Stimulated activated CD4-positive, alpha-beta T cell treated with anti-CD3 and anti-CD28 coated beads, Interleukin-1b, Interleukin-23, amount 100 ng/mL, for 4 hours (primary cell): ENCODE measurements at regions not wholly inside any gene's neighbourhood (a gene's known extent, or its start where the extent isn't known, plus 50 kb on each side); places are given as distances from the start of the nearest gene placed in this dataset.
"Not testable (repeated sequence)": the region's sequence is repeated elsewhere in the genome, so short reads cannot be mapped to it uniquely, and the experiment has no call there.

Experiments used
- DNase-seq, 2 donors: peaks; one replicate each; pipeline ENCODE4 v3.0.0-alpha.2; 2020; ENCODE audit warnings: low read depth in 2 of 2

DNA sequence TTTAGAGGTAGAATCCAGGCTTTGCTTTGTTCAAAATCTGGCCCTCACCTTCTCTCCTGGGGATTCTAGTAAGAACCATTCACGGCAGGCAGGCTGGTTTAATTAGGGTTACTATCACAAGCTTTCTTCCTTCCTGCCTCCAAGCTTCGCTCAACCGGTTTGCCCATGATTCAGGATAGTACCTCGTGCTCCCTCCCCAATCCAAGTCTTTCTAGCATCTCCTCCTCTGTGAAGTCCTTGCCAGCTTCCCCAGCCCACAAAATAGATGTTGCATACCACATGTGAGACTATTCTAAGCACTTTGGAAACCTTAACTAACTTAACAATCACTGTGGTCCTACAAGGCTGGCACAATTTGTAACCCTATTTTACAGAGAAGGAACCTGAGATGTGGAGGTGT is 135.1 kb downstream of the SOCS6 start:
- no peak for DNase-seq

DNA sequence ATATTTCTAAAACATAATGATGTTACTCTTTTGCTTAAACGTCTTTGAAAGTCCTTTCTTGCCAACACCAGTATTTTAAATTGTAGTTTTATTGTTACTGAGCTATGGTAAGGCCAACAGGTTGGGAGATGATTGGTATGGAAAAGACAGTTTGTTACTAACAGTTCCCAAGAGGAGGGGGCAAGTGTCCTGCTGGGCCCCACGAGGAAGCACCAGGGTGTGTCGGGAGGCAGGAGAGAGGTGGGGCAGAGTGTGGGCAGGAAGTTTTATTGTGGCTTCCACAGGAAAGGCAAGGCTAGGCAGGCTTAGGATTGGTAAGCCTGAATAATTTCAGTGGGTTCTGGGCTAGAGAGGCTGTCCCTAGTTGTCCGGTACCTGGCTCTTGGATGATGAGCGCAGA is 134.3 kb downstream of the SOCS6 start:
- no peak for DNase-seq

DNA sequence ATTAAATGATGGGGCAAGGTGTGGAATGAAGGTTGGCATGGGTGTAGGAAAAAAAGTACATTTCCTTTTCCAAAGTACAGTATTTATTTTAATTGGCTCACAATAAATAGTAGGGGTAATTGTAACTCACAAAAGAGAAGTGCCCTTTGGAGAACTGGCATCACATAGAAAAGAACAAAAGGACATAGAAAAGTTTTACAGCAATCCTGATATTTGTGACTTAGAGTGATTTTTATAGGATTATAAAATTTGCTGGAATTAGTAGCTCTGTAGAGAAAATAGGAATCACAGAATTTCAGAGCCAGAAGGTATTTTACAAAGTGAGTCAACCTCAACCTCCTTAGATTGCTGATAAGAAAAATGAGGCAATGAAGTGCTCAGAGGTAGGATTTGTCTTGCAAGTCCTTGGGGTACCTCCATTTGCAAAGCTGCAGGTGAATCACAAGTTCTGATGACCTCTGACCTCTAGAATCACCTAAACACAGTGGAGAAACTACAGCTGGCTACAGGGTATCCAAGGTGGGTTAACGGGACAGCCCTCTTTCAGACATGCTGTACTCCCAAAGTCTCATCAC is 133.6 kb downstream of the SOCS6 start:
- DNase-seq = no peak

DNA sequence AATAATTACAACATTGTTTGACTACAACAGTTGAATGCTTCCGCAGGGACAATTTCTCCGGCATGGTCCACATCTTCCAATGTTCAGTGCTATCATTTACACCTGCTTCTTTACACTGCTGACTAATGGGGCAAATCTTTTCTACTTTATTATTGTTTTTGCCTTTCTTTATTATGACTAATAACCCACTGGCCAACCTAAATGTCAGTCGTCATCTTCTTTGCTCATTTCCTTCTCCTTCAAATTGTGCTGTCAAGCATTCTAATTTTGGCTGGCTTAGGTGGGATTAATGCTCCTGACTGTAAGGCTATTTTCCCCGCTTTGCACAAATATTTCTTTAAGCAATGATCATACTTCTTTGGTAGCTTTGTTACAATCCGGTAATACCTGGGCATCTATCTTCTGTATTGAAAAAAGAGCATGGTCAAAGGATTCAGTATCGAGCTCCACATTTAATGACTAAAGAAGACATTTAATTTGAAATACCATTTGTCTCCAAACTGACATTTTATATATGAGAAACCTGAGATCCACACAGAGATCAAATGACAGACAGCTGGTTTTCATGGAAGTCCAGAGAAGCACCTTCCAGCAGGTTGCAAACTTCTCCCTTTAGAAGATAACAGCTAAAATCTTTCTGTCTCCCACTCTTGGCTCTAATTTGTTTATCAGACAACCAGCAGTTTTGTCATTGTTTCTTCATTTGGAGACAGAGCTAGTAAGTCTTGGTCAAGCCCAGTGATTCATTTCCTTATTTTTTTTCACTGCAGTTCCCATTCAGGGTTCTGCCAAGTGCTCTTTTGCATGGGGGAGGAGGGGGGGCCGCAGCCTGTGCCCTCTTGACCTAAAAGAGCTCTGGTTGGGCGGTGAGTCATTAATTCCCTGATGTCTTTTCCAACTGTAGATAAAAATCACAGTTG is 132.9 kb downstream of the SOCS6 start:
- DNase-seq = no peak

DNA sequence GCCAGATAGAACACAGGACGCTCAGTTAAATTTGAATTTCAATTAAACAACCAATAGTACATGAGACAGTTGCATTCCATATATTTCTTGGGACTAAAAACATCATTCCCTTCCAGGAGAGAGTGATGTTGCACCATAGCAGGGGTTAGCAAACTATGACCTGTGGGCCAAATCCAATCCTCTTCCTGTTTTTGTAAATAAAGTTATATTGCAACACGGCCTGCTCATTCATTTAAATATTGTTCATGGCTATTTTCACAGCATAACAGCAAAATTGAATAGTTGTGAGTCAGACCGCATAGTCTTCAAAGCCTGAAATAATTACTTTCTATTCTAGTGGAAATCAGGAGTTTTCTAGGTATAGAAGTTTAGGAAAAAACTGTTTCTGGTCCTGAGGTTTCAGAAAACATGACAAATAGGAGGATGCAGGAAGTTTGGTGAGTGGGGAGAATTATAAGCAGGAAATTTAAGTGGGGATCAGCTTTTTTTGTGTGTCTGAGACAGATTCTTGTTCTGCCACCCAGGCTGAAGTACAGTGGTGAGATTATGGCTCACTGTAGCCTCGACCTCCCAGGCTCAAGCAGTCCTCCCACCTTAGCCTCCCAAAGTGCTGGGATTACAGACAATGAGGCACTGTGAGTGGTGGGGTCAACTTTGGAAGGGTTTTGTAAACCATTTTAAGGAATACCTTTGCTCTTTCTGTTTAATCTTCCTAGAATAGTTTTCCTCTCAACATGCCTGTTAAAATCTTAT is 131.5 kb downstream of the SOCS6 start:
- no peak for DNase-seq

DNA sequence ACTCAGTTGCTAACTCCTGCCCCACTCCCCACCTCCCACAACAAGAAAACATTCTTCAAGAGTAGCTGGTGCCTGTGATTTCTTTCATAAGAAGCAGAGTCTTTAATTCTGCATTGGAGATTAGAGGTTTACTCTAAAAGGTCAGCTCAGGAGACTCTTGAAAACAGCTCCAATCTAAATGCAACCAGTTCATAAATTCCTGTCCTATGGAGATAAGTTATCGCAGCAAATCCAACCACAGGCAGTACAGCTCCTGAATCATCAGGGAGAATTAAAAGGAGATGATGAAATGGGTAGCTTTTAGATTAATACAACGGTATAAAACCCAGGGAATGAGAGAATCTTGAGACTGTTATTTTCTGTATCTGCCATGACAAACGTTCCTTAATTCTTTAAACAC is 130.7 kb downstream of the SOCS6 start:
- no peak for DNase-seq

DNA sequence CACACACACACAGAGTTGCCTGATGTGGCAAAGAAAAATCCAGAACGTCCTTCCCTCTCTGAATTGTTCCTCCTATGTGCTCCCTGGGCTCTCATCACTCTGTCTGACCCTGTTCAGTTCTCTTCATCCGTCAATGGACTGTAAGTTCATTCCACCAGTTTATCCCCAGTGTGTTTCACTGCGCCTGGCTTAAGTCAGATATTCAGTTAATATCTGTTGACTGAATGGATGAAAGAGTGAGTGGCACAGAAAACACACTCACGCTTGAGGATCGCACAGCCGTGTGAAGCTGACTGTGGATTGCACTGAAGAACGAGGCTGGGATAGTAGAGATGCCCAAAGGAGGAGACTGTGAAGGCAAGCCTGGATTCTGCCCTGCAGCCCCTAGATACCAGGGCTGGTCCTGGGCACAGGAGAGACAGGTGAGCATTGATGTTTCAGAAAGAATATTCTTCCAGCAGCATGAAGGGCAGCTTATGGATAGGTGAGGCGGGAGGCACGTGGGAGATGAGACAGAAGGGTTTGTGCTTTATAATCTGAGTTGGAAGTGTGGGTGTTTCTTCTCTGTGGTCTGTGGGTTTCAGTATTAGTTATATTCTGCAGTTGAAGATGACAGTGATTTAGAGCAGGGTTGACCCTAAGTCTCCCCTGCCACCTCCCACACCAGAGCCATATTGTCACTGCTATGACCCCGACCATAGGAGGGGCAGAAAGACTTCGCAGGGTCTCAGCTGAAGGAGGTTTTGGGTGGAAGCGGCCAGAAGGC is 129.9 kb downstream of the SOCS6 start:
- DNase-seq = no peak

DNA sequence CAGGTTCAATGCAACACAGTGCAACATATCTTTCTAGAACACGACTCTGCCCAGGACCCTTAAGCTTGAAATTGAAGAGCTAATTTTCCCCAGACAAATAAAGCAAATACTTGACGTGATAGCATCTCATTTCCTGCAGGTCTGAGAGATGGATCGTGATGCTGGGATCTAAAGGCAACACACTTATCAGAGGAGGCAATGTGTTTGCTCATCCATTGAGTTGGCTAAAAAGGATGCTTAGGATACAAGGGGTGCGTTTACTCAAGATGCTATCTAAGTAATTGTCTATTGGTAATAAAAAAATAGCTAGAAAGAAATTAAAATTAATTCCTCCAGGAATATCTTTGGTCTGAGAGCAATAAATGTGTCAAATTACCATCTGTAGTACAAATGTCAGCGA is 129.0 kb downstream of the SOCS6 start:
- no peak for DNase-seq

DNA sequence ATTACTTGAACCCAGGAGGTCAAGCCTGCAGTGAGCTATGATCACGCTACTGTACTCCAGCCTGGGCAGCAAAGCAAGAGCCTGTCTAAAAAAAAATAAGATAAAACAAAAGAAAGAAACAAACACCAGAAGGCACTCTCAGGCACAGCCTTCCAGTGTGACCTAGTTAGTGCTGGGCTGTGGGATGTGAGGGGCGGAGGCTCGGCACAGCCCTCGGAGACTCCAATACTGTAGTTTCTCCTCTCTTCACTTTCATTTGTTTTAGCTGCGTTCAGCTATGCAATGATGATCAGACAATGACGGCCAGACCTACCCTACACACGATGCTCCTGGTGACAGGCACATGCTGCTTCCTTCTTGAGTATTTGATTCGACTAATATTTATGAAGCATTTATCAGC is 127.7 kb downstream of the SOCS6 start:
- no peak for DNase-seq

DNA sequence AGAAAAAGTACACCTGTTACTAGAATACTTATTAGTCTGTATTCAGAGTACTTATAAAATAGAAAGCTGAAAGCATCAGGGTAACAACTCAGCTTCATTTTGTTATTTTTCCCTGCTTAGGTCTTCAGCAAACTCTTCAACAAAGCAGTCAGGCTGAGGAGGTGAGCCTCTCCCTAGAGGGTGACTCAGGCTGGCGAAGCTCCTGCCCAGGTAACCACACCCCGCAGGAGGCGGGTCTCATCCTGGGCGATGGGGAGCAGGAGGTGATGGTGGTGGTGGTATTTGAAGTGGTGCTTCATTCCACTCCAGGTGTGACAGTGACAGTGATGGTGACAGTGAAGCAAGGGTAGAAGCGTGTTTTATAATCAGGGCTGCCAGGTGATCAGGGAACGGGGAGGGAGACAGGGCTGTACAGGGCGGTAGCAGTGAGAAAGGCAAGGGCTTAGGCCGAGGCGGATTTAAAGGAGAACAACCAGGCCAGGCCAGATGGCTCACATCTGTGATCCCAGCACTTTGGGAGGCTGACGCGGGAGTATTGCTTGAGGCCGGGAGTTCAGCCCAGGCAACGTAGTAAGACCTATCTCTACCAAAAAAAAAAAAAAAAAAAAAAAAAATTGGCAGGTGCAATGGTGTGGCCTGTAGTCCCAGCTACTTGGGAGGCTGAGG is 127.1 kb downstream of the SOCS6 start:
- DNase-seq = no peak

DNA sequence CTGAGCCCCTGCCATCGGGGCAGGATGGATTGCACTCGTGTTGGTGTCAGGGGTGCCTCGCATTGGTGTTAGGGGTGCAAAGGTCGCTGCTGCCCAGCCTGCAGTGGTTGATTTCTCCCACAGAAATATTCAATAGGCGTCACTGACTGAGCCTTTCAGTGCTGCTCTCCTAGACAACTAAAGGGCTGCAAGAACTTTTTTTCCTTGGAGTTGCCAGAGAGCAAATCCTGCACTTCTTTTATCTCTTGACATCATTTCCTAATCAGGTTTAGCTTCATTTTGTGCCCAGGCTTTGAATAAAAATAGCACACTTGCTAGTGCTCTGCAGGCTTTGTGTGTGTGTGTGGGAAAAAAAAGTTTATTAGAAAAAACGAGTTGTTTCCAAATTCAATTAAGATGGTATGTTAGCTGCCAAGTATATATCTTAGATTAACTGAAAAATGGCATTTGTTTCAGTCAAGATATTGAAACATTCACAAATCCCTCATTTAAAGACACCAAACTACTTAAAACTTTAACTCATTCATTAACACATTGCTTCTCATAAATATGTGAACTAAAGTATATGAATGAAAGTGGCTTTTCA is 125.6 kb downstream of the SOCS6 start:
- DNase-seq = no peak

DNA sequence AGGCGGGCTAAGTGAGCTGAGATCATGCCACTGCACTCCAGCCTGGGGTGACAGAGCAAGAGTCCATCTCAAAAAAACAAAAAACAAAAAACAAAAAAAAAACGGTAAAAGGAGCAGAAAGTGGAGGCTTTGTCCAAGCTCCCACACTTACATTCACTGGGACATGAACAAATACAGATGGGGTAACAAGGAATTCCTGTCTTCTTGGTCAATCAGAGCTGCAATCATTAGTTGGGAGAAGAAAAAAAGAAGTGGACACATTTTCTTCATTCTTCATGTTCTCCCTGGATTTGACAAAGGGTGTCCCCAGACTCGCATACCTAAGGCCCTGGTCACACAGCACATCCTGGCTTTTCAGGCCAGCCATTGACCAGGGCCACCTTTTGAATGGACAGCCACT is 124.6 kb downstream of the SOCS6 start:
- DNase-seq = no peak

DNA sequence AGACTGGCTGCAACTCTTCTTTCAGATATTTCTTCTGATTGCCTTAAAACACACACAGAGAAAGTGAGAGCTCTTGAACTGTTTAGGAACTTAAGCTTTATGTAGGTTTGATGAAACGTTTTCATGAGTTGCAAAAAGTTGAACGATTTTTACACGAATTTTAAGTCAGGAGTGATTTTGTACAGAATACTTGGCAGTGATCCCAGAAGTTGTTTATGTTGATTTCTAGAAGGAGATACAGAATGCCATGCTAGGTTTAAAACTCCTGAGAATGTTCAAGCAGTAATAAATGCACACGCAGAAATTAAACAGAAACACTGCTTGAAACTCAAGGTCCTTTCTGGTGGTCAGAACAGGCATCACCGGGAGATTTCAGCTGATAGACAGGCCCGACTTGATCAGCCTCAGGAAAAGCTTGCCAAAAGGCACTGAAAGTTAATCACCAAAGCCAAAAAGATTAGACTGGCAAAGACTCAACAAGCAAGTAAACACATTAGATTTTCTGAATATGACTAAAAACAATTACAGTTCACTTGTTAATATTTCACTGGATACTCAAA is 123.1 kb downstream of the SOCS6 start:
- DNase-seq = no peak

DNA sequence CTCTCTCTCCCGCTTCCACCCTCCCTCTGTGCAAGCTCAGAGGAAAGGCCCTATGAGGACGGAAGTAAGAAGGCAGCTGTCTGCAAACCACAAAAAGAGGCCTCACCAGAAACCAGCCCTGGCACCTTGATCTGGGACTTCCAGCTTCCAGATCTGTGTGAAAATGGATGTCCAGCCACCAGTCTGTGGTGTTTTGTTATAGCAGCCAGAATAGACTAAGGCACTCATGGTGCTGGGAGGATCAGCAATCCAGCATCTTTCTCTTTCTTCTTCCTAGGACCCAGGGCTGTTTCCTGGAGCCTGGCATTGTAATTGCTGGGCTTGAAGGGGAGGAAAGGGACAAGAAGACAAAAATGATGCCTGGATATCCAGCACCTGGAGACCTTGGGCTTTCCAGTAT is 122.5 kb downstream of the SOCS6 start:
- DNase-seq = no peak

DNA sequence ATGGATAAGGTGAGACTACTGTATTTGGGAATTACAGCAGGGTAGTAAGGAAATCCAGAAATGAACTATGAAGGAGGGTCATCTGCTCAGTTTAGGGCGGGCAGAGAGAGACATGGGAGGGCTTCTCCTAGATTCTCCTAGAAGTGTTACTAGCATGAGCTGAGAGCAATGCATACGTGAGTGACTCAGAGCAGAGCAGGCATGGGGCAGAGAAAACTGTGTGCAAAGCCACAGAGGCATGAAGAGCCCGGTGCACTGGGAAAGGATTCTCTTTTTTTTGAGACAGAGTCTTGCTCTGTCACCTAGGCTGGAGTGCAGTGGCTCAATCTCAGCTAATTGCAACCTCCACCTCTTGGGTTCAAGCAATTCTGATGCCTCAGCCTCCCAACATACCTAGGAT is 116.2 kb downstream of the SOCS6 start:
- DNase-seq = no peak

DNA sequence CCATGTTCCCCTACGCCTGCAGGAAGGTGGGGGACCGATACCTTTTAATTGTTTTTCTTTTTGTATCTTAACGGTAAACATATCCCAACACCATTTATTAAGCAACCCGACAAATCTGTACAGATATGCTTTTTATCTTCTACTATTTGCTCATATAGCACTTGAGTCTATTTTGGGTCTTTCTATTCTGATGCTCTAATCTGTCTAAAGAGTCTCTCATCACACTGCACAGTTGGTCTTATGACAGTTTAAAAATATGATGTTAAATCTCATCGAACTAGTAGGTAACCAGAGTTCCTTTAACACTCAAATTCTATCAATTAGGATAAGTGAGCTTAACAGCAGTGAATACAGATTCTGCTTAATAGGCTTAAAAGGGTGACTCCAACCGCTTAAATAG is 111.6 kb downstream of the SOCS6 start:
- DNase-seq = no peak

DNA sequence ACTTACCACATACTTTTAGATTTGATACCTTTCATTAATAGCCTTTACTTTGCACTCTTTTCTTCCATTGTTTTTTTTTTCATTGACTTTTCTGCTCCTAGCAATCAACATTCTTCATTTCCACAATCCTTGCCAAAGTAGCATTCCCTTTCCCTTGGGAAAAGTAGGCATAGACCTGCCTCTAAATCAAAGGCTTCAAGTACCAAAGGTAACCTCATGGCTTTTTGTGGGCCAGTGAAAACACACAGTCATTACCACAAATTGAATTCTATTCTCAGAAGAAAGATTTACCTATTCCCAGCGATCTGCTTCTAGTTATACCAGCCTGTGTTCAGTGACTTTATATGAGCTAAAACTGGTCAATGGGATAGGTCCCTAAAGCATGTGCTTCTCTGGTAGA is 109.2 kb downstream of the SOCS6 start:
- no peak for DNase-seq

DNA sequence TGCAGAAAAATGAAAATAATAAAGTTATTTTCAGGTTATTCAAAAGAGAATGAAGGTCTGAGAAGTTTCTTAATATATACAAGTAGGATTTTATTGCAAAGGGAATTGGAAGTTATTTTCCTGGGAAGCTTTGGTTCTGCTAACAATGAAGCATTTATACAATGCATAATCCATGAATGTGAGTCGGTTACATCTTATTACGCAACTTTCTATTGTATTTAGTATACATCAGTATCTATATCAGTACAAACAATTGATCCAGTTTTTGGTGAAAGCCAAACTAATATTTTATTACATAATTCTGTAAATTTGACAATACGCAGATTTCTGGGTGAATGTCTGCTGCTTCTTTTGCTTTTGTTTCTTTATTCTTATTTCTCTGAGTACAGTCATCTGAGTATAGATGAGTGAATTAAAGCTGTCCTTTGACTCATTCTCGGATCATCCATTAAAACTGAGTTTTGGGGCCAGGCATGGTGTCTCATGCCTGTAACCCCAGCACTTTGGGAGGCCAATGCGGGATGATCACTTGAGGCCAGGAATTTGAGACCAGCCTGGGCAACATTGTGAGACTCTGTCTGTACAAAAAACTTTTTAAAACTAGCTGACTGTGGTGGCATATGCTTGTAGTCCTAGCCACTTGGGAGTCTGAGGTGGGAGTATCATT is 108.5 kb downstream of the SOCS6 start:
- DNase-seq = no peak

DNA sequence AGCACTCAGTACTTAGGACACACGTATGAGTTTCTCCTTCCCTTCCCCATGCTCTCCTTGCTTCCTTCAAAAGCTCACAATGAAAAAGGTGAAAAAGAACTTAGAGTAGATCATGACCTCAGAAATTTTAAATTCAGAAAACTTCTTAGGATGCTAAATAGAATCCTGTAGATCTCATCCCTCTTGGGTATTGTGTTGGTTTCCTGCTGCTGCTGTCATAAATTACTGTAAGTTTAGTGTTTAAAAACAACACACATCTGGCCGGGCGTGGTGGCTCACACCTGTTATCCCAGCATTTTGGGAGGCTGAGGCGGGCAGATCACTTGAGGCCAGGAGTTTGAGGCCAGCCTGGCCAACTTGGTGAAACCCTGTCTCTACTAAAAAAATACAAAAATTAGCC is 106.9 kb downstream of the SOCS6 start:
- not testable (repeated sequence) for DNase-seq

DNA sequence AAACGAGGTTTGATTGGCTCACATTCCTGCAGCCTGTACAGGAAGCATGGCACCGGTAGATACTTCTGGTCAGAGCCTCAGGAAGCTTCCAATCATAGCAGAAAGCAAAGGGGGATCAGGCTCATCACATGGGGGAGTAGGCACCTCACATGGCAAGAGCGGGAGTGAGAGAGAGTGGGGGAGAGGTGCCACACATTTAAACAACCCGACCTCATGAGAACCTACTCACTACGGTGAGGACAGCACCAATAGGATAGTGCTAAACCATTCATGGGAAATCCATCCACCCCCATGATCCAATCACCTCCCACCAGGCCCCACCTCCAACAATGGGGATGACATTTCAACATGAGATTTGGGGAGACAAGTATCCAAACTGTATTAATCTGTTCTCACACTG is 105.8 kb downstream of the SOCS6 start:
- no peak for DNase-seq
